GM06990 (cell line): ENCODE measurements at regions not wholly inside any gene's neighbourhood (a gene's known extent, or its start where the extent isn't known, plus 50 kb on each side); places are given as distances from the start of the nearest gene placed in this dataset.

ENCODE experiments used
- DNase-seq: peaks from one replicate; pipeline ENCODE4 v3.0.0-alpha.2; 2011; ENCODE audit not compliant: insufficient read length; ENCODE audit errors: extremely low read depth
- H3K27me3 ChIP-seq: replicated peaks from 2 replicates; pipeline ENCODE4 v1.6.0; 2011; ENCODE audit warnings: low read length; ENCODE audit not compliant: control insufficient read depth, insufficient read depth
- H3K36me3 ChIP-seq: 2 replicates; pipeline ENCODE4 v1.5.1; 2011; ENCODE audit warnings: low read length; ENCODE audit not compliant: control insufficient read depth, insufficient read depth
- H3K4me3 ChIP-seq: replicated peaks from 2 replicates; pipeline ENCODE4 v1.5.1; 2011; ENCODE audit warnings: low read depth, mild to moderate bottlenecking, control low read depth, low read length
- CTCF ChIP-seq: IDR thresholded peaks from 2 replicates; pipeline ENCODE4 v1.5.1; 2011; ENCODE audit warnings: low read length, control low read depth, mild to moderate bottlenecking, inconsistent platforms; ENCODE audit not compliant: insufficient read depth, poor library complexity, severe bottlenecking

GRCh38 chr13:81738364-81738763 lies 1397.4 kb upstream of the SPRY2 start:
- Histone ChIP-seq H3K4me3 (no peak overlapping the region), H3K27me3 (no peaks in the 10 kb centered on the region), H3K36me3 (no peaks in the 10 kb centered on the region)
- no peak for DNase-seq
- no peak for TF ChIP-seq CTCF

GRCh38 chr13:81726037-81726726 lies 1385.3 kb upstream of the SPRY2 start:
- Histone ChIP-seq H3K27me3 (no peaks in the 10 kb centered on the region), H3K36me3 (no peaks in the 10 kb centered on the region), H3K4me3 (no peak overlapping the region)
- no peak for TF ChIP-seq CTCF
- DNase-seq = no peak

- no peak for DNase-seq
- Histone ChIP-seq H3K4me3 (no peak overlapping the region), H3K27me3 (no peaks in the 10 kb centered on the region), H3K36me3 (no peaks in the 10 kb centered on the region)
- TF ChIP-seq CTCF = no peak
Measured at GRCh38 chr13:81722456-81722855, 1381.5 kb upstream of the SPRY2 start.

- no peak for TF ChIP-seq CTCF
- DNase-seq = no peak
- H3K27me3 ChIP-seq = no peaks in the 10 kb centered on the region
- H3K4me3 ChIP-seq = no peak overlapping the region
- H3K36me3 ChIP-seq = no peaks in the 10 kb centered on the region
Measured at GRCh38 chr13:81721400-81721799, 1380.5 kb upstream of the SPRY2 start.

- Histone ChIP-seq H3K27me3 (no peaks in the 10 kb centered on the region), H3K36me3 (no peaks in the 10 kb centered on the region), H3K4me3 (no peak overlapping the region)
- TF ChIP-seq CTCF = no peak
- DNase-seq = no peak
Measured at GRCh38 chr13:81714513-81714912, 1373.6 kb upstream of the SPRY2 start.

GRCh38 chr13:81713201-81713600 lies 1372.3 kb upstream of the SPRY2 start:
- no peak for DNase-seq
- TF ChIP-seq CTCF = no peak

More at GRCh38 chr13:81713201-81713600, 1372.3 kb upstream of the SPRY2 start:
- H3K36me3 ChIP-seq = no peaks in the 10 kb centered on the region
- no peak overlapping the region for H3K4me3 ChIP-seq
- no peaks in the 10 kb centered on the region for H3K27me3 ChIP-seq
